ENCODE measurements at regions not wholly inside any gene's neighbourhood (a gene's known extent, or its start where the extent isn't known, plus 50 kb on each side); places are given as distances from the start of the nearest gene placed in this dataset.
"Not testable (repeated sequence)": the region's sequence is repeated elsewhere in the genome, so short reads cannot be mapped to it uniquely, and the experiment has no call there.

- DNase-seq = no peak
Observed at GRCh38 chr12:97005174-97005573, 98.1 kb downstream of the NEDD1 start.

GRCh38 chr12:97005646-97006045 lies 98.6 kb downstream of the NEDD1 start:
- DNase-seq = no peak

GRCh38 chr12:97006585-97006984 lies 99.5 kb downstream of the NEDD1 start:
- DNase-seq = no peak

- DNase-seq = no peak
Observed at GRCh38 chr12:97016163-97016562, 109.1 kb downstream of the NEDD1 start.

- DNase-seq = no peak
Observed at GRCh38 chr12:97017213-97017612, 110.2 kb downstream of the NEDD1 start.

- DNase-seq = no peak
Observed at GRCh38 chr12:97022536-97023230, 115.6 kb downstream of the NEDD1 start.

- DNase-seq = no peak
Observed at GRCh38 chr12:97024393-97024792, 117.3 kb downstream of the NEDD1 start.

GRCh38 chr12:97026901-97027300 lies 119.8 kb downstream of the NEDD1 start:
- DNase-seq = no peak

GRCh38 chr12:97027482-97027881 lies 120.4 kb downstream of the NEDD1 start:
- DNase-seq = no peak

- no peak for DNase-seq
Observed at GRCh38 chr12:97038131-97038530, 131.1 kb downstream of the NEDD1 start.

GRCh38 chr12:97038834-97039233 lies 131.8 kb downstream of the NEDD1 start:
- DNase-seq = no peak

- DNase-seq = no peak
Observed at GRCh38 chr12:97046901-97047300, 139.8 kb downstream of the NEDD1 start.

- DNase-seq = no peak
Observed at GRCh38 chr12:97047361-97047760, 140.3 kb downstream of the NEDD1 start.

GRCh38 chr12:97048421-97049035 lies 141.5 kb downstream of the NEDD1 start:
- DNase-seq = no peak

GRCh38 chr12:97050509-97050908 lies 143.5 kb downstream of the NEDD1 start:
- no peak for DNase-seq

- DNase-seq = no peak
Observed at GRCh38 chr12:97051341-97051740, 144.3 kb downstream of the NEDD1 start.

- no peak for DNase-seq
Observed at GRCh38 chr12:97061171-97061570, 154.1 kb downstream of the NEDD1 start.

GRCh38 chr12:97063292-97063935 lies 156.4 kb downstream of the NEDD1 start:
- no peak for DNase-seq

- DNase-seq = no peak
Observed at GRCh38 chr12:97075161-97075933, 168.3 kb downstream of the NEDD1 start.

GRCh38 chr12:97075934-97076630 lies 169.0 kb downstream of the NEDD1 start:
- no peak for DNase-seq

- DNase-seq = not testable (repeated sequence)
Observed at GRCh38 chr12:97076912-97077311, 169.9 kb downstream of the NEDD1 start.

- DNase-seq = no peak
Observed at GRCh38 chr12:97082029-97082428, 175.0 kb downstream of the NEDD1 start.

GRCh38 chr12:97093187-97093683 lies 186.2 kb downstream of the NEDD1 start:
- no peak for DNase-seq
